IMR-90 (cell line): ENCODE measurements at regions not wholly inside any gene's neighbourhood (a gene's known extent, or its start where the extent isn't known, plus 50 kb on each side); places are given as distances from the start of the nearest gene placed in this dataset.

Experiments used
- ATAC-seq: fragments of 200-7000 bp; cut with Tn5 transposase; 2 replicates; pipeline ENCODE4 v1.9.1; 2020; ENCODE audit warnings: low read depth, mild to moderate bottlenecking, moderate library complexity
- BruUV-seq: library from RNA; stranded (reverse); fragments of 400-500 nt; replicated peaks from 2 replicates; lab custom pipeline; 2021; lab: Mats Ljungman, UMichigan
- CTCF ChIA-PET: fragments of 300-600 bp; formaldehyde crosslinking; extraction: SDS; loops from one replicate; lab custom pipeline; 2021; ENCODE audit warnings: antibody characterized with exemption; lab: Yijun Ruan, JAX
- POLR2A ChIA-PET: fragments of 300-600 bp; sonication (Branson Sonifier 250); formaldehyde crosslinking; loops from one replicate; lab custom pipeline; 2022; ENCODE audit warnings: antibody characterized with exemption; ENCODE audit not compliant: unreplicated experiment; lab: Charles Lee
- DNase-seq: peaks from one replicate; pipeline ENCODE4 v3.0.0; 2013
- H2AFZ ChIP-seq: replicated peaks from 2 replicates; pipeline ENCODE3; 2013; ENCODE audit warnings: low read length, mild to moderate bottlenecking; ENCODE audit not compliant: poor library complexity
- H2AK5ac ChIP-seq: 2 replicates; pipeline ENCODE4 v1.6.1; 2013; ENCODE audit warnings: low read depth, low read length, inconsistent platforms
- H2AK9ac ChIP-seq: replicated peaks from 2 replicates; pipeline ENCODE3; 2013; ENCODE audit warnings: mild to moderate bottlenecking, low read depth, low read length, moderate library complexity; ENCODE audit not compliant: poor library complexity
- H2BK120ac ChIP-seq: 2 replicates; pipeline ENCODE4 v1.6.1; 2013; ENCODE audit warnings: low read depth, low read length, inconsistent platforms
- H2BK15ac ChIP-seq: 3 replicates; pipeline ENCODE4 v1.6.1; 2013; ENCODE audit warnings: low read depth, low read length, inconsistent platforms
- H2BK20ac ChIP-seq: 2 replicates; pipeline ENCODE4 v1.6.1; 2013; ENCODE audit warnings: low read depth, mild to moderate bottlenecking, inconsistent platforms, low read length, moderate library complexity
- H2BK5ac ChIP-seq: 2 replicates; pipeline ENCODE4 v1.6.1; 2013; ENCODE audit warnings: mild to moderate bottlenecking, low read depth, low read length, inconsistent platforms; ENCODE audit not compliant: poor library complexity, severe bottlenecking
- H3K14ac ChIP-seq: replicated peaks from 2 replicates; pipeline ENCODE4 v1.6.1; 2013; ENCODE audit warnings: low read depth, low read length, inconsistent platforms
- H3K18ac ChIP-seq: 2 replicates; pipeline ENCODE4 v1.6.1; 2013; ENCODE audit warnings: low read depth, low read length, control low read depth
- H3K23ac ChIP-seq: 2 replicates; pipeline ENCODE4 v1.6.1; 2013; ENCODE audit warnings: low read depth, low read length, inconsistent platforms
- H3K27ac ChIP-seq: 2 replicates; pipeline ENCODE4 v1.5.1; 2013; ENCODE audit warnings: mild to moderate bottlenecking, control low read depth, low read length; ENCODE audit not compliant: insufficient read depth
- H3K27me3 ChIP-seq: 2 replicates; pipeline ENCODE4 v1.6.1; 2013; ENCODE audit warnings: low read length; ENCODE audit not compliant: control insufficient read depth, insufficient read depth
- H3K36me3 ChIP-seq: 2 replicates; pipeline ENCODE4 v1.6.1; 2013; ENCODE audit warnings: low read length, mixed read lengths; ENCODE audit not compliant: control insufficient read depth, insufficient read depth
- H3K4ac ChIP-seq: 2 replicates; pipeline ENCODE4 v1.6.1; 2013; ENCODE audit warnings: low read depth, low read length, inconsistent platforms
- H3K4me1 ChIP-seq: 2 replicates; pipeline ENCODE4 v1.6.1; 2013; ENCODE audit warnings: low read length, mixed read lengths; ENCODE audit not compliant: control insufficient read depth, insufficient read depth
- H3K4me2 ChIP-seq: 2 replicates; pipeline ENCODE4 v1.6.1; 2013; ENCODE audit warnings: low read depth, mild to moderate bottlenecking, control low read depth, low read length, moderate library complexity
- H3K4me3 ChIP-seq: 2 replicates; pipeline ENCODE4 v1.5.1; 2013; ENCODE audit warnings: low read depth, mild to moderate bottlenecking, control low read depth, low read length, moderate library complexity; ENCODE audit not compliant: insufficient read depth
- H3K56ac ChIP-seq: 2 replicates; pipeline ENCODE4 v1.6.1; 2013; ENCODE audit warnings: low read length, inconsistent platforms; ENCODE audit not compliant: insufficient read depth; ENCODE audit errors: extremely low read depth
- H3K79me1 ChIP-seq, 2 experiments: 2 replicates each; pipeline ENCODE4 v1.6.1; 2013; ENCODE audit warnings: low read length in 2 of 2, inconsistent platforms in 1 of 2, low read depth in 1 of 2
- H3K9ac ChIP-seq: 2 replicates; pipeline ENCODE4 v1.6.1; 2013; ENCODE audit warnings: low read depth, low read length, control low read depth
- H3K9me1 ChIP-seq: 2 replicates; pipeline ENCODE4 v1.6.1; 2013; ENCODE audit warnings: low read length, inconsistent platforms; ENCODE audit not compliant: insufficient read depth
- H3K9me3 ChIP-seq: 2 replicates; pipeline ENCODE4 v1.6.1; 2013; ENCODE audit warnings: low read length; ENCODE audit not compliant: control insufficient read depth, insufficient read depth
- H4K20me1 ChIP-seq: 2 replicates; pipeline ENCODE4 v1.6.1; 2013; ENCODE audit warnings: low read length, inconsistent platforms; ENCODE audit not compliant: insufficient read depth
- H4K5ac ChIP-seq: 2 replicates; pipeline ENCODE4 v1.6.1; 2013; ENCODE audit warnings: mild to moderate bottlenecking, low read depth, low read length, control low read depth
- H4K8ac ChIP-seq, 2 experiments: 2 replicates each; pipeline ENCODE4 v1.6.1; 2013; ENCODE audit warnings: low read depth in 2 of 2, low read length in 2 of 2, control low read depth in 1 of 2, inconsistent platforms in 1 of 2
- H4K91ac ChIP-seq: 2 replicates; pipeline ENCODE4 v1.6.1; 2013; ENCODE audit warnings: low read depth, low read length, inconsistent platforms; ENCODE audit not compliant: insufficient read depth
- MXI1 ChIP-seq: IDR thresholded peaks from 2 replicates; pipeline ENCODE4 v1.6.1; 2012; ENCODE audit warnings: low read depth, mild to moderate bottlenecking, low read length, moderate library complexity, borderline replicate concordance
- RCOR1 ChIP-seq: IDR thresholded peaks from 2 replicates; pipeline ENCODE4 v1.6.1; 2012; ENCODE audit warnings: mild to moderate bottlenecking, low read length, improper control_type of control experiment; ENCODE audit not compliant: insufficient replicate concordance
- WGBS, 2 experiments: methylation state at CpG; one replicate each; pipeline versions ENCODE4 v1.1.5 to v1.1.7; 2013; ENCODE audit warnings: missing lambda C conversion rate in 2 of 2; ENCODE audit not compliant: insufficient read length in 1 of 2; ENCODE audit errors: extremely low coverage in 2 of 2; 5-methylcytosine and 5-hydroxymethylcytosine counted together
- dilution Hi-C: fragments of 300-500 bp; cut with HindIII; formaldehyde crosslinking; loops from one replicate; pipeline ENCODE4 v1.14.3; 2018; ENCODE audit warnings: low sequenced_read_pairs; ENCODE audit not compliant: unreplicated experiment
- in situ Hi-C: fragments of 300-500 bp; cut with MboI; formaldehyde crosslinking; loops from 3 replicates; pipeline ENCODE4 v1.14.3; 2019; ENCODE audit warnings: low sequenced_read_pairs, inconsistent platforms, mixed read lengths
- intact Hi-C: fragments of 100-400 bp; cut with micrococcal nuclease; formaldehyde crosslinking; loops from 2 replicates; pipeline ENCODE4 v1.10.0; 2022

DNA sequence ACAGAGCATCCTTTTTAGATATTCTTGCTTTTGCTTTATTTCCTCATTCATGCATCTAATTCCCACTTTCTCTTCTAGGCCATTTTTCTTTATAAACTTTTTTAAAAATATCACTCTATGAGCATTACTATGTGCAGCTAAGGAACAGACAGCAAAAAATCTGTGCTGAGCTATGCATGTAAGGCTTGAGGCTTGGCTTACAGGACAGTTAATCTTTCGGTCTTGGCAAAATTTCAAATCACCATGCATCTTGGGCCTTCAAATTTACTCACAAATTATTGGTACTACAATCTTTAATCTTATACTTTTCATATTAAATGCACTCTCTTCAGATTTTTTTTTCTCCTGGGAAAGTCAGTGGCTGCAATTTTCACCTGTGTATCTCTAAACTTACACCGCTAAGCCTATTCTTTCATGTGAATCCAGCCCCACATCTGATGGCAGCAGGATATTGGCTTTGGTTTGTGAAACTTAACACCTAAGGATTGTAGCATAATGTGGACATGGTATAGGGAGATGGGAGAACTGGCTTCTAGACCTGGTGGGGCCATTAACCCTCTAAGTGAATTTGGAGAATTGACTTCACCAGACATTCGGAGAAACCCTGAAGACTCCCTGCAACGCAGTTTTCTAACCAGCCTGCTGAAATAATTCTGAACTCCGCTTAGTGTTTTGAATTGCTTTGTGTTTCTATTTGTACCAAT is 278.3 kb downstream of the SPRY1 start:
- Histone ChIP-seq H3K36me3 (no peaks in the 10 kb centered on the region), H3K18ac (no peak overlapping the region), H3K23ac (no peak overlapping the region), H4K5ac (no peak overlapping the region; the same call in 1 of the 2 replicates), H3K4me3 (no peak overlapping the region), H3K9me3 (no peaks in the 10 kb centered on the region), H2BK20ac (no peak overlapping the region; the same call in 1 of the 2 replicates), H2AFZ (no peak overlapping the region), H3K9me1 (no peaks in the 10 kb centered on the region), H2BK15ac (peak overlapping the region; percentile 35; the same call in 1 of the 3 replicates), H3K4me2 (no peak overlapping the region), H2AK9ac (no peak overlapping the region), H2BK5ac (no peak overlapping the region), H2BK120ac (peak overlapping the region; percentile 14; the same call in 1 of the 2 replicates), H3K27ac (no peak overlapping the region), H2AK5ac (0 out of 2 replicates have a peak overlapping the region, but pooled peaks have one; percentile 8), H3K56ac (no peak overlapping the region), H4K20me1 (no peaks in the 10 kb centered on the region), H3K4me1 (peaks cover 4% of the 10 kb centered on the region; the same call in 1 of the 2 replicates), H4K8ac (no peak overlapping the region), H4K91ac (no peak overlapping the region), H3K79me1 (no peaks in the 10 kb centered on the region), H3K27me3 (no peaks in the 10 kb centered on the region), H3K14ac (no peak overlapping the region), H3K4ac (no peak overlapping the region), H3K9ac (no peak overlapping the region)
- dilution Hi-C loops (no loop called here), intact Hi-C loops (no loop called here), in situ Hi-C loops (no loop called here)
- no peak for DNase-seq
- CTCF ChIA-PET, result no interaction called here
- BruUV-seq, result no TSS peak
- no peak for TF ChIP-seq MXI1
- no peak for TF ChIP-seq RCOR1
- POLR2A ChIA-PET, result no interaction called here
- 95% methylated on average over 4 of the region's 5 CpGs; no CpG with 5 or more reads in 1 of the 2 experiments for WGBS, 2 experiments
- ATAC-seq, result no peak
